ENCODE measurements at regions not wholly inside any gene's neighbourhood (a gene's known extent, or its start where the extent isn't known, plus 50 kb on each side); places are given as distances from the start of the nearest gene placed in this dataset.

DNA sequence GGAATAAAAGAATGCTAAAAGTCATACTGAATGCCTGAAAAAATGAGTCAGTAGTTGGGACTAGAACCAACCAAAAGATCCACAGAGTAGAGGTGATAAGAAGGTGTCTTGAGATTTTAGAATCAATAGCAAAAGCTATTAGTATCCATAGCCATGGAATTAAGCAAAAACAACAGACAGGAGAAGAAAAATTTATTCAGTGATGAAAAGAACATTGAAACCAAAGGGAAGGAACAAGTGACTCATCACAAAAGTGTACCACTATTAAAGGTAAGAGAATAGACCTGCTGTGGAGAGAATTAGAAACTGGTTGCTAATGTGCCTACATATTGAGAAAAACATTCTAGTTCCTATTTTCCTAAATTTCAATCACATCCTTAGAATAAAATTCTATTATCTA, 182.0 kb upstream of the NEIL3 start:
- TF ChIP-seq, protein P1, sequence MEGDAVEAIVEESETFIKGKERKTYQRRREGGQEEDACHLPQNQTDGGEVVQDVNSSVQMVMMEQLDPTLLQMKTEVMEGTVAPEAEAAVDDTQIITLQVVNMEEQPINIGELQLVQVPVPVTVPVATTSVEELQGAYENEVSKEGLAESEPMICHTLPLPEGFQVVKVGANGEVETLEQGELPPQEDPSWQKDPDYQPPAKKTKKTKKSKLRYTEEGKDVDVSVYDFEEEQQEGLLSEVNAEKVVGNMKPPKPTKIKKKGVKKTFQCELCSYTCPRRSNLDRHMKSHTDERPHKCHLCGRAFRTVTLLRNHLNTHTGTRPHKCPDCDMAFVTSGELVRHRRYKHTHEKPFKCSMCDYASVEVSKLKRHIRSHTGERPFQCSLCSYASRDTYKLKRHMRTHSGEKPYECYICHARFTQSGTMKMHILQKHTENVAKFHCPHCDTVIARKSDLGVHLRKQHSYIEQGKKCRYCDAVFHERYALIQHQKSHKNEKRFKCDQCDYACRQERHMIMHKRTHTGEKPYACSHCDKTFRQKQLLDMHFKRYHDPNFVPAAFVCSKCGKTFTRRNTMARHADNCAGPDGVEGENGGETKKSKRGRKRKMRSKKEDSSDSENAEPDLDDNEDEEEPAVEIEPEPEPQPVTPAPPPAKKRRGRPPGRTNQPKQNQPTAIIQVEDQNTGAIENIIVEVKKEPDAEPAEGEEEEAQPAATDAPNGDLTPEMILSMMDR (IDR thresholded peaks at IDR 0.05; ENCODE audit: low read depth, low read length): no peak
- TF ChIP-seq POLR2A (IDR thresholded peaks at IDR 0.05; ENCODE audit: extremely low read depth, insufficient read length): no peak
- TF ChIP-seq MYC (IDR thresholded peaks at IDR 0.05; ENCODE audit: low read depth, low read length): no peak

Measured in NB4 (cell line).